ENCODE measurements at regions not wholly inside any gene's neighbourhood (a gene's known extent, or its start where the extent isn't known, plus 50 kb on each side); places are given as distances from the start of the nearest gene placed in this dataset.

DNA sequence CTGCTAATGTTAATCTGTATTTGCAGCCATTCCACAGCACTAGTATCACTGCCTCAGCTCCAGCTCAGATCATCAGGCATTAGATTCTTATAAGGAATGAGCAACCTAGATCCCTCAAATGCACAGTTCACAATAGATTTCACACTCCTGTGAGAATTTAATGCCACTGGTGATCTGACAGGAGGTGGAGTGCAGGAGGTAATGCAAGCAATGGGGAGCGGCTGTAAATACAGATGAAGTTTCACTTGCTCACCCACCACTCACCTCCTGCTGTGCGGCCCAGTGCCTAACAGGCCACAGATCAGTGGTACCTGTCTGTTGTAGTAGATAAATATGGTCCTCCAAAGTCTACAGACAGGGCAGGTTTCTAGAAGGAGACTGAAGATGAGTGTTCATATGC is 97.7 kb upstream of the TMEFF2 start:
- TF ChIP-seq EZH2phosphoT487 (IDR thresholded peaks at IDR 0.05; ENCODE audit: low read depth, severe bottlenecking, unreplicated experiment) (no peak), EZH2 (IDR thresholded peaks at IDR 0.05; ENCODE audit: borderline replicate concordance) (no peak)
- TF ChIP-seq, protein P1, sequence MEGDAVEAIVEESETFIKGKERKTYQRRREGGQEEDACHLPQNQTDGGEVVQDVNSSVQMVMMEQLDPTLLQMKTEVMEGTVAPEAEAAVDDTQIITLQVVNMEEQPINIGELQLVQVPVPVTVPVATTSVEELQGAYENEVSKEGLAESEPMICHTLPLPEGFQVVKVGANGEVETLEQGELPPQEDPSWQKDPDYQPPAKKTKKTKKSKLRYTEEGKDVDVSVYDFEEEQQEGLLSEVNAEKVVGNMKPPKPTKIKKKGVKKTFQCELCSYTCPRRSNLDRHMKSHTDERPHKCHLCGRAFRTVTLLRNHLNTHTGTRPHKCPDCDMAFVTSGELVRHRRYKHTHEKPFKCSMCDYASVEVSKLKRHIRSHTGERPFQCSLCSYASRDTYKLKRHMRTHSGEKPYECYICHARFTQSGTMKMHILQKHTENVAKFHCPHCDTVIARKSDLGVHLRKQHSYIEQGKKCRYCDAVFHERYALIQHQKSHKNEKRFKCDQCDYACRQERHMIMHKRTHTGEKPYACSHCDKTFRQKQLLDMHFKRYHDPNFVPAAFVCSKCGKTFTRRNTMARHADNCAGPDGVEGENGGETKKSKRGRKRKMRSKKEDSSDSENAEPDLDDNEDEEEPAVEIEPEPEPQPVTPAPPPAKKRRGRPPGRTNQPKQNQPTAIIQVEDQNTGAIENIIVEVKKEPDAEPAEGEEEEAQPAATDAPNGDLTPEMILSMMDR (IDR thresholded peaks at IDR 0.05; ENCODE audit: poor library complexity) = no peak

All from hepatocyte (in vitro differentiated cells).